ENCODE measurements at regions not wholly inside any gene's neighbourhood (a gene's known extent, or its start where the extent isn't known, plus 50 kb on each side); places are given as distances from the start of the nearest gene placed in this dataset.

GRCh38 chr20:57801581-57801980, 91.8 kb upstream of the PMEPA1 start:
- Histone ChIP-seq H3K27ac (ENCODE audit: low read depth, low read length, poor library complexity, severe bottlenecking) (no peak overlapping the region), H3K9me2 (ENCODE audit: low read depth, low read length) (no peaks in the 10 kb centered on the region), H3K4me2 (ENCODE audit: low read length) (no peak overlapping the region)

DNA sequence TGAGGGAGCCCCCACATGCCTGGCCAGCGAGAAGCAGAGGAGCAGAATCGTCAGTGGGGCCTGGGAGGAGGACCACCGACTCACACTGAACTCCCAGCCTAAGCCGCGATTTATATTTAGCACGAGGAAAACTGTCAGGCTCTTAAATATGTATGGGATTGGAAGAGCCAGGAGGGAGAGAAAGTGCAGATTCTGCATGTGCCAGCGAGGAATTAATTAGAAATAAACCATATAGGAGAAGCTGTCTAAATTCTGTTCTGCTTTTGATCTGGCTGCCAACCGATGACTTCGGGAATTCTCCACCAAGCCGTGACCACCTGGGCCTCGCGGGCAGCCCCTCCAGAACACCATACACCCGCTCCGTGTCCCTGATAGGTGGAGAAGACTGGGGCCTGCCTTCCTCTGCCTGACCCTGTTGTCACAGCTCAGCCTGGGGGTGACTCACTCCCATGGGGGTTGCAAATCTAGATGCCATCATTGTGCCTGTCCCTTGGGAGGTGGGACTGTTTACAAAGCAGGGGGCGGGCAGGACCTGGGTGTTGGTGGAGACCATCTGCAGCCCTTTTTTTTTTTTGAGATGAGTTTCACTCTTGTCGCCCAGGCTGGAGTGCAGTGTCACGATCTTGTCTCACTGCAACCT, 91.1 kb upstream of the PMEPA1 start:
- H3K4me1 ChIP-seq (ENCODE audit: insufficient read depth, low read length, severe bottlenecking), result no peaks in the 10 kb centered on the region
- H3K27ac ChIP-seq (ENCODE audit: low read depth, low read length, poor library complexity, severe bottlenecking), result no peak overlapping the region
- no peaks in the 10 kb centered on the region for H3K27me3 ChIP-seq (ENCODE audit: insufficient read depth, low read length)
- H3K79me2 ChIP-seq (ENCODE audit: insufficient read depth, low read length), result no peaks in the 10 kb centered on the region
- H3K4me3 ChIP-seq (ENCODE audit: low read depth, low read length, poor library complexity, severe bottlenecking), result no peak overlapping the region
- no peaks in the 10 kb centered on the region for H3K9me3 ChIP-seq (ENCODE audit: low read length)
- H2AFZ ChIP-seq (ENCODE audit: low read length), result no peak overlapping the region
- H3K36me3 ChIP-seq (ENCODE audit: insufficient read depth, low read length), result no peaks in the 10 kb centered on the region
- TF ChIP-seq EZH2 (IDR thresholded peaks at IDR 0.05; ENCODE audit: borderline replicate concordance, low read length) (no peak), CTCF (IDR thresholded peaks at IDR 0.05; ENCODE audit: low read length) (no peak)
- no peaks in the 10 kb centered on the region for H3K9me2 ChIP-seq (ENCODE audit: low read depth, low read length)
- no peak overlapping the region for H3K9ac ChIP-seq (ENCODE audit: low read length)
- H3K4me2 ChIP-seq (ENCODE audit: low read length), result no peak overlapping the region
- no peaks in the 10 kb centered on the region for H4K20me1 ChIP-seq (ENCODE audit: insufficient read depth, low read length)
- no peaks in the 10 kb centered on the region for H3F3A ChIP-seq (ENCODE audit: insufficient read depth, low read length)

More at GRCh38 chr20:57801581-57801980, 91.8 kb upstream of the PMEPA1 start:
- H3K36me3 ChIP-seq (ENCODE audit: insufficient read depth, low read length), result no peaks in the 10 kb centered on the region
- H3K79me2 ChIP-seq (ENCODE audit: insufficient read depth, low read length), result no peaks in the 10 kb centered on the region
- no peaks in the 10 kb centered on the region for H3F3A ChIP-seq (ENCODE audit: insufficient read depth, low read length)
- TF ChIP-seq CTCF (IDR thresholded peaks at IDR 0.05; ENCODE audit: low read length), result no peak
- no peak for TF ChIP-seq EZH2 (IDR thresholded peaks at IDR 0.05; ENCODE audit: borderline replicate concordance, low read length)
- no peak overlapping the region for H3K4me3 ChIP-seq (ENCODE audit: low read depth, low read length, poor library complexity, severe bottlenecking)
- no peak overlapping the region for H2AFZ ChIP-seq (ENCODE audit: low read length)
- no peak overlapping the region for H3K9ac ChIP-seq (ENCODE audit: low read length)
- H4K20me1 ChIP-seq (ENCODE audit: insufficient read depth, low read length), result no peaks in the 10 kb centered on the region
- H3K9me3 ChIP-seq (ENCODE audit: low read length), result no peaks in the 10 kb centered on the region
- no peaks in the 10 kb centered on the region for H3K4me1 ChIP-seq (ENCODE audit: insufficient read depth, low read length, severe bottlenecking)
- H3K27me3 ChIP-seq (ENCODE audit: insufficient read depth, low read length), result no peaks in the 10 kb centered on the region

- no peak overlapping the region for H3K9ac ChIP-seq (ENCODE audit: low read length)
- no peaks in the 10 kb centered on the region for H4K20me1 ChIP-seq (ENCODE audit: insufficient read depth, low read length)
- no peaks in the 10 kb centered on the region; the same call in 1 of the 2 replicates for H3K27me3 ChIP-seq (ENCODE audit: insufficient read depth, low read length)
- no peak overlapping the region for H3K4me3 ChIP-seq (ENCODE audit: low read depth, low read length, poor library complexity, severe bottlenecking)
- no peaks in the 10 kb centered on the region for H3K4me1 ChIP-seq (ENCODE audit: insufficient read depth, low read length, severe bottlenecking)
- H3K9me2 ChIP-seq (ENCODE audit: low read depth, low read length), result no peaks in the 10 kb centered on the region
- no peaks in the 10 kb centered on the region for H3F3A ChIP-seq (ENCODE audit: insufficient read depth, low read length)
- TF ChIP-seq EZH2 (IDR thresholded peaks at IDR 0.05; ENCODE audit: borderline replicate concordance, low read length) (no peak), CTCF (IDR thresholded peaks at IDR 0.05; ENCODE audit: low read length) (no peak)
- no peak overlapping the region for H2AFZ ChIP-seq (ENCODE audit: low read length)
- H3K36me3 ChIP-seq (ENCODE audit: insufficient read depth, low read length), result no peaks in the 10 kb centered on the region
- H3K79me2 ChIP-seq (ENCODE audit: insufficient read depth, low read length), result no peaks in the 10 kb centered on the region
- no peaks in the 10 kb centered on the region for H3K9me3 ChIP-seq (ENCODE audit: low read length)
- H3K4me2 ChIP-seq (ENCODE audit: low read length), result no peak overlapping the region
- H3K27ac ChIP-seq (ENCODE audit: low read depth, low read length, poor library complexity, severe bottlenecking), result no peak overlapping the region
These were observed 87.6 kb upstream of the PMEPA1 start for GRCh38 chr20:57797401-57797800.

Measured in OCI-LY1 (cell line).